HG02938 (cell line): ENCODE measurements at regions not wholly inside any gene's neighbourhood (a gene's known extent, or its start where the extent isn't known, plus 50 kb on each side); places are given as distances from the start of the nearest gene placed in this dataset.
"Not testable (repeated sequence)": the region's sequence is repeated elsewhere in the genome, so short reads cannot be mapped to it uniquely, and the experiment has no call there.

Experiments
- ATAC-seq: cut with Tn5 transposase; IDR thresholded peaks from one replicate; pipeline ENCODE4 v1.9.1; 2021; ENCODE audit warnings: mild to moderate bottlenecking, moderate library complexity; ENCODE audit not compliant: unreplicated experiment

GRCh38 chr9:94387338-94388010 is 59.0 kb upstream of the NUTM2F start:
- not testable (repeated sequence) for ATAC-seq

- not testable (repeated sequence) for ATAC-seq
These were observed 59.6 kb upstream of the NUTM2F start for GRCh38 chr9:94388011-94388406.

GRCh38 chr9:94390425-94391098 is 62.1 kb upstream of the NUTM2F start:
- ATAC-seq: not testable (repeated sequence)

GRCh38 chr9:94392971-94393624 is 64.7 kb upstream of the NUTM2F start:
- ATAC-seq: not testable (repeated sequence)

- not testable (repeated sequence) for ATAC-seq
These were observed 69.4 kb upstream of the NUTM2F start for GRCh38 chr9:94397766-94398379.

- not testable (repeated sequence) for ATAC-seq
These were observed 72.0 kb upstream of the NUTM2F start for GRCh38 chr9:94400461-94400860.

GRCh38 chr9:94402795-94403194 is 74.4 kb upstream of the NUTM2F start:
- ATAC-seq: not testable (repeated sequence)

- ATAC-seq: not testable (repeated sequence)
These were observed 75.1 kb upstream of the NUTM2F start for GRCh38 chr9:94403571-94403970.

- ATAC-seq: not testable (repeated sequence)
These were observed 85.2 kb upstream of the NUTM2F start for GRCh38 chr9:94413665-94414064.

- ATAC-seq: not testable (repeated sequence)
These were observed 86.7 kb upstream of the NUTM2F start for GRCh38 chr9:94415111-94415510.

- ATAC-seq: not testable (repeated sequence)
These were observed 91.7 kb upstream of the NUTM2F start for GRCh38 chr9:94420098-94420497.

- not testable (repeated sequence) for ATAC-seq
These were observed 93.5 kb upstream of the NUTM2F start for GRCh38 chr9:94421951-94422350.

GRCh38 chr9:94425312-94425711 is 96.9 kb upstream of the NUTM2F start:
- not testable (repeated sequence) for ATAC-seq

- not testable (repeated sequence) for ATAC-seq
These were observed 108.7 kb upstream of the NUTM2F start for GRCh38 chr9:94437128-94437527.

GRCh38 chr9:94438336-94438735 is 109.9 kb upstream of the NUTM2F start:
- ATAC-seq: not testable (repeated sequence)

- ATAC-seq: not testable (repeated sequence)
These were observed 112.7 kb upstream of the NUTM2F start for GRCh38 chr9:94441146-94441545.

- ATAC-seq: no peak
These were observed 113.1 kb upstream of the PCAT7 start for GRCh38 chr9:94441796-94442195.

GRCh38 chr9:94443032-94443722 is 111.7 kb upstream of the PCAT7 start:
- no peak for ATAC-seq

GRCh38 chr9:94445863-94446262 is 109.0 kb upstream of the PCAT7 start:
- ATAC-seq: no peak

GRCh38 chr9:94449486-94449885 is 105.4 kb upstream of the PCAT7 start:
- ATAC-seq: no peak

- no peak for ATAC-seq
These were observed 90.1 kb upstream of the PCAT7 start for GRCh38 chr9:94464790-94465189.
